Spleen (tissue), 11 donors: ENCODE measurements at regions not wholly inside any gene's neighbourhood (a gene's known extent, or its start where the extent isn't known, plus 50 kb on each side); places are given as distances from the start of the nearest gene placed in this dataset.

Experiments used
- DNase-seq: peaks from one replicate; pipeline ENCODE4 v3.0.0-alpha.2; 2020
- H3K27ac ChIP-seq, 8 donors: fragments of 200-600 bp; sonication (generic) in 7 of 8; 1 replicate in 4 of 8; 2 replicates in 4 of 8; pipeline versions ENCODE4 v1.5.0 to v1.8.0; 2016 to 2021; ENCODE audit warnings: inconsistent platforms in 4 of 8, mild to moderate bottlenecking in 4 of 8, moderate library complexity in 1 of 8
- H3K27me3 ChIP-seq, 7 donors: fragments of 200-600 bp; sonication (generic) in 6 of 7; replicated peaks in 1 of 7; 1 replicate in 4 of 7; 2 replicates in 3 of 7; pipeline versions ENCODE4 v1.5.0 to v1.8.0; 2016 to 2021; ENCODE audit warnings: inconsistent platforms in 3 of 7, mild to moderate bottlenecking in 1 of 7
- H3K36me3 ChIP-seq, 6 donors: fragments of 200-600 bp; sonication (generic) in 5 of 6; 1 replicate in 4 of 6; 2 replicates in 2 of 6; pipeline versions ENCODE4 v1.5.0 to v1.8.0; 2016 to 2021; ENCODE audit warnings: inconsistent platforms in 2 of 6
- H3K4me1 ChIP-seq, 6 donors: fragments of 200-600 bp; sonication (generic) in 5 of 6; 1 replicate in 3 of 6; 2 replicates in 3 of 6; pipeline versions ENCODE4 v1.5.0 to v1.8.0; 2016 to 2021; ENCODE audit warnings: inconsistent platforms in 3 of 6
- H3K4me3 ChIP-seq, 8 donors: fragments of 200-600 bp; sonication (generic) in 7 of 8; 1 replicate in 4 of 8; 2 replicates in 4 of 8; pipeline versions ENCODE4 v1.5.0 to v1.8.0; 2016 to 2021; ENCODE audit warnings: inconsistent platforms in 4 of 8, mild to moderate bottlenecking in 4 of 8, moderate library complexity in 2 of 8
- H3K9me3 ChIP-seq, 8 donors: fragments of 200-600 bp; sonication (generic) in 7 of 8; 1 replicate in 4 of 8; 2 replicates in 4 of 8; pipeline versions ENCODE4 v1.5.0 to v1.8.0; 2016 to 2021; ENCODE audit warnings: inconsistent platforms in 4 of 8
- CTCF ChIP-seq, 11 experiments: fragments of 200-600 bp in 7 of 11; fragments of 450-650 bp in 4 of 11; sonication (generic) in 4 of 11; IDR thresholded peaks in 8 of 11; conservative IDR thresholded peaks in 3 of 11; 1 replicate in 7 of 11; 2 replicates in 4 of 11; pipeline versions ENCODE4 v1.4.0 to v1.8.0; 2016 to 2021; ENCODE audit warnings: antibody characterized with exemption in 11 of 11, inconsistent platforms in 4 of 11, mild to moderate bottlenecking in 1 of 11
- POLR2A ChIP-seq, 3 donors: fragments of 450-650 bp; IDR thresholded peaks; one replicate each; pipeline ENCODE4 v1.5.1; 2017; ENCODE audit warnings: antibody characterized with exemption in 3 of 3, mild to moderate bottlenecking in 1 of 3
- POLR2AphosphoS5 ChIP-seq, 3 donors: sonication (generic); formaldehyde crosslinking; IDR thresholded peaks; one replicate each; pipeline ENCODE4 v1.5.1; 2017; ENCODE audit warnings: antibody characterized with exemption in 3 of 3
- WGBS, 5 donors: extraction: QIAGEN DNeasy Blood & Tissue Kit in 3 of 5; methylation state at CpG; one replicate each; pipeline versions ENCODE4 v1.1.5 to v1.1.7; 2013 to 2018; 5-methylcytosine and 5-hydroxymethylcytosine counted together
- intact Hi-C: fragments of 100-400 bp; cut with DNase I; formaldehyde crosslinking; loops from one replicate; pipeline ENCODE4 v1.15.0; 2023; ENCODE audit warnings: low total_unique reads
- donor health status: healthy with polysubstance abuse.
- donor health status: DM: no; HTN: no; CAD: no; lungs with moderate emphysema.
- donor health status: DM: no; HTN: no; CAD: no.
- donor health status: Bipolar disorder and iron deficiency.
- donor health status: healthy.
- donor health status: DM: no; HTN: no; CAD: no.
- donor health status: DM: yes; HTN: yes; CAD: no.

GRCh38 chr2:117481608-117482007 lies 332.9 kb upstream of the DDX18 start:
- H3K9me3 ChIP-seq = peaks cover 0 to 76% (median 46%) of the 10 kb centered on the region in 8 donors
- no peaks in the 10 kb centered on the region for H3K27me3 ChIP-seq
- no peaks in the 10 kb centered on the region for H3K36me3 ChIP-seq
- TF ChIP-seq CTCF (IDR thresholded peaks at IDR 0.05 in 8 of 11, conservative IDR thresholded peaks at IDR 0.05 in 3 of 11) (no peak), POLR2AphosphoS5 (IDR thresholded peaks at IDR 0.05) (no peak), POLR2A (IDR thresholded peaks at IDR 0.05) (no peak)
- intact Hi-C loops = no loop called here
- no peaks in the 10 kb centered on the region for H3K4me1 ChIP-seq
- no peak overlapping the region for H3K4me3 ChIP-seq
- H3K27ac ChIP-seq = no peak overlapping the region
- WGBS, 5 donors = 27 to 48% (median 38%) methylated on average over 1 of the region's 1 CpG
- DNase-seq = no peak

DNA sequence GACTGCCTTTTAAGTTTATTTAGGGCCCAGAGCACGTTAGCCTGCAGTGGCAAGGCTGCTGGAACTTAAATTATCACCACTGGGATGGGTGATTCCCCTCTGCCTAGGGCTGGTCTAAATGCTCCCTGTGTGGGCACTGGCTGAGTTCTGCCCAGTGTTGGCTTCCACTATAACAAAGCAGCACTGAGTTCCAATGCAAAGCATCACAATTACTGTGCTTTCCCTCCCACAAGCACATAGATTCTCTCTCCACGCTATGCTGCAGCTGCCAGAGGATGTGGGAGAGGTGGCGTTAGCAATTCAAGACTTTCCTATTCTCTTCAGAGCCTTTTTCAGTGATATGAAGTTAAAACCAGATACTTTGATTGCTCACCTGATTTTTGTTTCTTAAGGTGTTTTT lies 328.9 kb upstream of the DDX18 start:
- no peaks in the 10 kb centered on the region for H3K36me3 ChIP-seq
- DNase-seq = no peak
- no peaks in the 10 kb centered on the region for H3K4me1 ChIP-seq
- H3K27me3 ChIP-seq = no peaks in the 10 kb centered on the region
- no peak overlapping the region for H3K27ac ChIP-seq
- WGBS, 5 donors = 51 to 63% (median 58%) methylated on average over 3 of the region's 3 CpGs
- H3K4me3 ChIP-seq = no peak overlapping the region
- no peak for TF ChIP-seq CTCF (IDR thresholded peaks at IDR 0.05 in 8 of 11, conservative IDR thresholded peaks at IDR 0.05 in 3 of 11)
- no peak for TF ChIP-seq POLR2AphosphoS5 (IDR thresholded peaks at IDR 0.05)
- TF ChIP-seq POLR2A (IDR thresholded peaks at IDR 0.05) = no peak
- H3K9me3 ChIP-seq = peaks cover 0 to 36% (median 8%) of the 10 kb centered on the region in 8 donors
- intact Hi-C loops = no loop called here

- Histone ChIP-seq H3K27ac (no peak overlapping the region), H3K36me3 (no peaks in the 10 kb centered on the region), H3K4me3 (no peak overlapping the region), H3K9me3 (peaks cover 0 to 31% (median 6%) of the 10 kb centered on the region in 8 donors), H3K27me3 (no peaks in the 10 kb centered on the region), H3K4me1 (no peaks in the 10 kb centered on the region)
- DNase-seq = no peak
- TF ChIP-seq POLR2AphosphoS5 (IDR thresholded peaks at IDR 0.05) (no peak), CTCF (IDR thresholded peaks at IDR 0.05 in 8 of 11, conservative IDR thresholded peaks at IDR 0.05 in 3 of 11) (no peak), POLR2A (IDR thresholded peaks at IDR 0.05) (no peak)
- 75 to 87% (median 83%) methylated on average over 2 of the region's 2 CpGs for WGBS, 5 donors
- intact Hi-C loops = no loop called here
Observed at GRCh38 chr2:117486081-117486480, 328.4 kb upstream of the DDX18 start.

DNA sequence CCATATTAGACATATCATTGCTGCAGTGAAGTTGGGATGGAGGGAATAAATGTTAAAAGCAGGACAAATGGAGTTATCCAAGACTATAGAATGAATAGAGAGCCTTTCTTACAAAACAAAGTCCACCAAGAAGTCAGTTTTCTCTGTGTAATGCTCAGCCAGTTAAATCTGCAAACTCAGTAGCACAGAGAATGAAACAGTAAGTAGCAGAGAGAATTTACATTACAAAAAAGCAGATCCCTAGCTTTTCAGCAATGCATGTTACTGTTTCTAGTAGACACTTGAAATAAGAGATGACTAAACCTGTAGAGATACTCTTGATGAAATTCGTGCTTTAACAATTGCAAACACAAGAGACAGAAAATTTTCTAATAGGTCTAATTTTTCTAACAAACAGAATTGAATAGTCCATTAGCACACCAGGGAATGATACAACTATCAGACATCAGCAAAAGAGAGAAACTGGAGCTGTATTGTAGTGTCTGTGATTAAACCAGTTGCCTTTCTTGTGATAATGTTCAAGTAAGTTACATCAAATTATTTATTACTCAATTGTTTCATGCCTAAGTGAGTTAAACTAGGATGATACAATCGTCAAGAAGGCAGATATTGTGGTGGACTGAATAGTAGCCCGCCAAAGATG lies 322.2 kb upstream of the DDX18 start:
- WGBS, 5 donors = 79 to 90% (median 83%) methylated on average over 3 of the region's 3 CpGs
- H3K9me3 ChIP-seq = peaks cover 0 to 9% (median 0%) of the 10 kb centered on the region in 8 donors
- H3K27me3 ChIP-seq = no peaks in the 10 kb centered on the region
- TF ChIP-seq POLR2AphosphoS5 (IDR thresholded peaks at IDR 0.05) = no peak
- no peak for TF ChIP-seq POLR2A (IDR thresholded peaks at IDR 0.05)
- no peak for TF ChIP-seq CTCF (IDR thresholded peaks at IDR 0.05 in 8 of 11, conservative IDR thresholded peaks at IDR 0.05 in 3 of 11)
- no peaks in the 10 kb centered on the region for H3K36me3 ChIP-seq
- intact Hi-C loops = no loop called here
- DNase-seq = no peak
- H3K4me1 ChIP-seq = no peaks in the 10 kb centered on the region
- no peak overlapping the region for H3K4me3 ChIP-seq
- no peak overlapping the region for H3K27ac ChIP-seq
